Suprapubic skin (tissue), 4 donors: ENCODE measurements at regions not wholly inside any gene's neighbourhood (a gene's known extent, or its start where the extent isn't known, plus 50 kb on each side); places are given as distances from the start of the nearest gene placed in this dataset.

Experiments
- DNase-seq, 2 donors: peaks; one replicate each; pipeline ENCODE4 v3.0.0-alpha.2; 2019; ENCODE audit warnings: low spot score in 2 of 2
- H3K27ac ChIP-seq: fragments of 200-600 bp; sonication (generic); one replicate; pipeline ENCODE4 v1.5.1; 2019
- H3K27me3 ChIP-seq: fragments of 200-600 bp; sonication (generic); one replicate; pipeline ENCODE4 v1.5.1; 2019
- H3K36me3 ChIP-seq: fragments of 200-600 bp; sonication (generic); one replicate; pipeline ENCODE4 v1.5.1; 2019
- H3K4me1 ChIP-seq: fragments of 200-600 bp; sonication (generic); one replicate; pipeline ENCODE4 v1.5.1; 2019
- H3K4me3 ChIP-seq: fragments of 200-600 bp; sonication (generic); one replicate; pipeline ENCODE4 v1.5.1; 2019; ENCODE audit warnings: mild to moderate bottlenecking
- H3K9me3 ChIP-seq: fragments of 200-600 bp; sonication (generic); one replicate; pipeline ENCODE4 v1.5.1; 2019
- CTCF ChIP-seq, 2 donors: fragments of 200-600 bp in 1 of 2; fragments of 450-650 bp in 1 of 2; sonication (generic) in 1 of 2; IDR thresholded peaks; one replicate each; pipeline ENCODE4 v1.5.1; 2016 to 2019; ENCODE audit warnings: antibody characterized with exemption in 2 of 2, mild to moderate bottlenecking in 1 of 2, moderate library complexity in 1 of 2
- EP300 ChIP-seq: sonication (generic); formaldehyde crosslinking; IDR thresholded peaks from one replicate; pipeline ENCODE4 v1.6.1; 2017; ENCODE audit warnings: antibody characterized with exemption
- POLR2A ChIP-seq, 2 donors: fragments of 450-650 bp; IDR thresholded peaks; one replicate each; pipeline ENCODE4 v1.6.1; 2017; ENCODE audit warnings: antibody characterized with exemption in 2 of 2, mild to moderate bottlenecking in 2 of 2, moderate library complexity in 2 of 2
- POLR2AphosphoS5 ChIP-seq, 3 donors: sonication (generic); formaldehyde crosslinking; IDR thresholded peaks; one replicate each; pipeline ENCODE4 v1.6.1; 2017; ENCODE audit warnings: antibody characterized with exemption in 3 of 3
- WGBS: methylation state at CpG from one replicate; pipeline ENCODE4 v1.1.5; 2018; 5-methylcytosine and 5-hydroxymethylcytosine counted together

- H3K27me3 ChIP-seq = peaks cover 9% of the 10 kb centered on the region
- 84% methylated on average over 15 of the region's 15 CpGs for WGBS
Measured at GRCh38 chr1:114323959-114324661, 170.4 kb upstream of the SYT6 start.

GRCh38 chr1:114322734-114323133 lies 169.1 kb upstream of the SYT6 start:
- 65% methylated on average over 2 of the region's 2 CpGs for WGBS
- Histone ChIP-seq H3K9me3 (no peaks in the 10 kb centered on the region), H3K27me3 (no peaks in the 10 kb centered on the region), H3K36me3 (no peaks in the 10 kb centered on the region), H3K27ac (no peak overlapping the region), H3K4me3 (no peak overlapping the region), H3K4me1 (no peaks in the 10 kb centered on the region)
- TF ChIP-seq EP300 = no peak
- TF ChIP-seq POLR2AphosphoS5 (IDR thresholded peaks at IDR 0.05) = no peak
- no peak for TF ChIP-seq CTCF (IDR thresholded peaks at IDR 0.05)
- no peak for TF ChIP-seq POLR2A (IDR thresholded peaks at IDR 0.05)
- no peak for DNase-seq

More at GRCh38 chr1:114323959-114324661, 170.4 kb upstream of the SYT6 start:
- Histone ChIP-seq H3K36me3 (no peaks in the 10 kb centered on the region), H3K9me3 (no peaks in the 10 kb centered on the region), H3K4me1 (no peaks in the 10 kb centered on the region), H3K4me3 (no peak overlapping the region), H3K27ac (no peak overlapping the region)
- DNase-seq = no peak
- TF ChIP-seq POLR2A (IDR thresholded peaks at IDR 0.05) (no peak), POLR2AphosphoS5 (IDR thresholded peaks at IDR 0.05) (no peak), CTCF (IDR thresholded peaks at IDR 0.05) (no peak), EP300 (no peak)

- no peak for DNase-seq
- Histone ChIP-seq H3K36me3 (no peaks in the 10 kb centered on the region), H3K9me3 (no peaks in the 10 kb centered on the region), H3K4me3 (no peak overlapping the region), H3K27ac (no peak overlapping the region), H3K4me1 (no peaks in the 10 kb centered on the region), H3K27me3 (no peaks in the 10 kb centered on the region)
- WGBS = 98% methylated on average over 3 of the region's 3 CpGs
- TF ChIP-seq CTCF (IDR thresholded peaks at IDR 0.05) = no peak
- TF ChIP-seq POLR2AphosphoS5 (IDR thresholded peaks at IDR 0.05) = no peak
- TF ChIP-seq POLR2A (IDR thresholded peaks at IDR 0.05) = no peak
- no peak for TF ChIP-seq EP300
Measured at GRCh38 chr1:114322207-114322606, 168.5 kb upstream of the SYT6 start.

DNA sequence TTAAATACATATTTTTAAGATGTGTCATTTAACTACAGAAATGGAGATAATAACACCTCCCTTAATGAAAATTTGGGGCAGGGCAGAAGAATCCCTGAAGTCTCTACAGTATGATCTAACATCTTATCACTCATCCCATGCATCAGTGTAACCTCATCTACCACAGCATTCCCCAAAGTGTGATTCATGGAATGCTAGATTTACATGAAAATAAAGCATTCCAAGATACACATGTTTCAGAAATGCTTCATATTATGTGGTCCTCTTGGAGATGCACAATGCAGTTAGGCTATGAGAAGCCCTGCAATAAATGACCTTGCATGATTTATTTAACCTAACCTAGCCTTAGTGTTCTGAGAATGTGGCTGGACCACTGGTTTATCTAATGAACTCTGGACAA lies 166.9 kb upstream of the SYT6 start:
- DNase-seq = no peak
- no peaks in the 10 kb centered on the region for H3K9me3 ChIP-seq
- H3K27me3 ChIP-seq = no peaks in the 10 kb centered on the region
- no peak overlapping the region for H3K4me3 ChIP-seq
- TF ChIP-seq POLR2A (IDR thresholded peaks at IDR 0.05) (no peak), POLR2AphosphoS5 (IDR thresholded peaks at IDR 0.05) (no peak), CTCF (IDR thresholded peaks at IDR 0.05) (no peak), EP300 (no peak)
- H3K27ac ChIP-seq = no peak overlapping the region
- H3K4me1 ChIP-seq = no peaks in the 10 kb centered on the region
- H3K36me3 ChIP-seq = no peaks in the 10 kb centered on the region

DNA sequence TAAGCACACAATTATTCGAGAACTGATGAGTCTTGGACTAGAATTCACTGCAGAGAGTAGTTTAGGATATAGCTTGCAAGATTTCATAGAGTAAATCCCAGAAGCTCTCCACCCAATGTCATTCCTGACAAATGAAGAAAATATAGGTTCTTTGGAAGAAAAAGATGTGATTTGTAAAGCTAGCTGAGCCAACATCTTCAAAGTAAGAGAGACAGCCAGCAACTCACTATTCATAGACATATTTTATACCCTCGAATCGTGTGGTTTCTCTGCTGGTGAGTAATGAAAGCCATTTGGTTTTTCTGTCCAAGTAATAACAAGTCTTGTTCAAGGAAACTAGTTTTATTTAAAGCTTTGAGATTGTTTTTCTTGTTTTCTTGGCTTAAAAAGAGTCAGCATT lies 165.7 kb upstream of the SYT6 start:
- no peak for DNase-seq
- WGBS = 32% methylated on average over 3 of the region's 3 CpGs

More for the DNA sequence above, 165.7 kb upstream of the SYT6 start:
- Histone ChIP-seq H3K4me1 (no peaks in the 10 kb centered on the region), H3K36me3 (no peaks in the 10 kb centered on the region), H3K4me3 (no peak overlapping the region), H3K27ac (no peak overlapping the region), H3K27me3 (no peaks in the 10 kb centered on the region), H3K9me3 (no peaks in the 10 kb centered on the region)
- TF ChIP-seq CTCF (IDR thresholded peaks at IDR 0.05) (no peak), POLR2A (IDR thresholded peaks at IDR 0.05) (no peak), EP300 (no peak), POLR2AphosphoS5 (IDR thresholded peaks at IDR 0.05) (no peak)
